ENCODE measurements at regions not wholly inside any gene's neighbourhood (a gene's known extent, or its start where the extent isn't known, plus 50 kb on each side); places are given as distances from the start of the nearest gene placed in this dataset.
"Not testable (repeated sequence)": the region's sequence is repeated elsewhere in the genome, so short reads cannot be mapped to it uniquely, and the experiment has no call there.

DNA sequence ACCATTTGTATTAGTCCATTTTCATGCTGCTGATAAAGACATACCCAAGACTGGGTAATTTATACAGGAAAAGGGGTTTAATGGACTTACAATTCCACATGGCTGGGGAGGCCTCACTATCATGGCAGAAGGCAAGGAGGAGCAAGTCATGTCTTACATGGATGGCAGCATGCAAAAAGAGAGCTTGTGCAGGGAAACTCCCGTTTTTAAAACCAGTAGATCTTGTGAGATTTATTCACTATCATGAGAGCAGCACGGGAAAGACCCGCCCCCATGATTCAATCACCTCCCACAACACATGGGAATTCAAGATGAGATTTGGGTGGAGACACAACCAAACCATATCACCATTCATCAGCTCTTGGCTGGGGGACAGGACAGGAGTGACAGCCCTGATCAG lies 189.0 kb downstream of the UACA start:
- H3K4me3 Mint-ChIP-seq (ENCODE audit: low read depth); intact Hi-C loops (cut with micrococcal nuclease); DNase-seq (ENCODE audit: low spot score); H3K27ac Mint-ChIP-seq; H3K36me3 Mint-ChIP-seq (ENCODE audit: low read depth): not testable (repeated sequence)
- H3K9me3 Mint-ChIP-seq, result peaks cover 12% of the 10 kb centered on the region
- peaks cover 26% of the 10 kb centered on the region for H3K27me3 Mint-ChIP-seq (ENCODE audit: low read depth)
- peaks cover 20% of the 10 kb centered on the region for H3K4me1 Mint-ChIP-seq (ENCODE audit: low read depth)

DNA sequence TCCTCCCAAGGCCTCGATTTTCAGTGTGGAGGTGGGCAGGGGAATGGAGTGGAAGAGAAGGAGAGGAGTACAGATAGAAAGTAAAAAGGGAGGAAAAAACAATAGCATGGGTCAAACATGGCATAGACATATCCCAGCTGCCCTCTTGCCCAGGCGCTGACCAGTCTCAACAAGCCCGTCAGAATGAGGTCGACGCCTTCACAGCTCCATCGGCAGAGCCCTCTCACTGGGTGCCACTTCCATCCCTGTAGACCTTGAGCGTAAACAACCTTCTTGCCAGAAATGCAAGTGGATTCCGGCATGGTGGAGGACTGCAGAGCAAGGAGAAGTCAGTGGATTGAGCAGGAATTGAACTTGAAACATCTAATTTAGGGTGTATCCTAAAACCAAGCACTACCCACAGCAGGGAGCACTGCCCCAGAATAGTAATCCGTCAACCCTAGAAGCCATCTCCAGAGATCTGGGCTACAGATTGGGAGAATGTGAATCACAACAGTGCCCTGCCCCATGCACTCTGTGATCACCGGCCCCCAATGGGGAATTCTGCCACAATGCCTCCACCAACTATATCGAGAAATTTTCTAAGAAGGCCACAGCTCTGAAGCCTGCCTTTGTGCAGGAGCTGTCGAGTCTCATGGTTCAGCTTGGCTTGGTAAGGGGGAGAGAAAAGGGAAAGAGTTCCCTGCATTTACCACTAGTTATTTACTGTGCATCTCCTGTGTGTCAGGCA lies 190.1 kb downstream of the UACA start:
- H3K4me3 Mint-ChIP-seq (ENCODE audit: low read depth), result no peak overlapping the region
- peaks cover 20% of the 10 kb centered on the region for H3K4me1 Mint-ChIP-seq (ENCODE audit: low read depth)
- H3K36me3 Mint-ChIP-seq (ENCODE audit: low read depth), result peaks cover 9% of the 10 kb centered on the region
- peaks cover 21% of the 10 kb centered on the region for H3K27me3 Mint-ChIP-seq (ENCODE audit: low read depth)
- H3K9me3 Mint-ChIP-seq, result peaks cover 12% of the 10 kb centered on the region
- intact Hi-C loops (cut with micrococcal nuclease), result no loop called here
- H3K27ac Mint-ChIP-seq, result no peak overlapping the region
- no peak for DNase-seq (ENCODE audit: low spot score)

DNA sequence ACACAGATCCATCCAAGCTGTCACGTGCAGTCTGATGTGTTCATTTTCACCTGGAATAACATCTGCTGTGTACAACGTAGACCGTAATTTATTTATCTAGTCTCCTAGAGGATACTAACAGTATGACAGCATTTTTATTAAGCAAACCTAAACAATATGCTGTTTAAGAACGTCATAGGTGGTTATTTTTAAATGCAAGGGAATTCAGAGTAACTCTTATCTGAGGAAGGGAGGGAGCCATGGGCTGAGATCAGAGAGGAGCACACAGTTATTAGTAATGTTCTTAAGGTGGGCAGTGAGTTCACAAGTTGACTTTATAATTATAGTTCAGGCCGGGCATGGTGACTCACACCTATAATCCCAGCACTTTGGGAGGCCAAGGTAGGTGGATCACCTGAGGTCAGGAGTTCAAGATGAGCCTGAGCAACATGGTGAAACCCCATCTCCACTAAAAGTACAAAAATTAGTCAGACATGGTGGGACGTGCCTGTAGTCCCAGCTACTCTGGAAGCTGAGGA lies 193.6 kb downstream of the UACA start:
- H3K4me1 Mint-ChIP-seq (ENCODE audit: low read depth), result peaks cover 7% of the 10 kb centered on the region
- no peak overlapping the region for H3K27ac Mint-ChIP-seq
- H3K4me3 Mint-ChIP-seq (ENCODE audit: low read depth), result no peak overlapping the region
- H3K27me3 Mint-ChIP-seq (ENCODE audit: low read depth), result peaks cover 19% of the 10 kb centered on the region
- intact Hi-C loops (cut with micrococcal nuclease), result no loop called here
- H3K36me3 Mint-ChIP-seq (ENCODE audit: low read depth), result peaks cover 9% of the 10 kb centered on the region
- no peak for DNase-seq (ENCODE audit: low spot score)
- H3K9me3 Mint-ChIP-seq, result peaks cover 12% of the 10 kb centered on the region

DNA sequence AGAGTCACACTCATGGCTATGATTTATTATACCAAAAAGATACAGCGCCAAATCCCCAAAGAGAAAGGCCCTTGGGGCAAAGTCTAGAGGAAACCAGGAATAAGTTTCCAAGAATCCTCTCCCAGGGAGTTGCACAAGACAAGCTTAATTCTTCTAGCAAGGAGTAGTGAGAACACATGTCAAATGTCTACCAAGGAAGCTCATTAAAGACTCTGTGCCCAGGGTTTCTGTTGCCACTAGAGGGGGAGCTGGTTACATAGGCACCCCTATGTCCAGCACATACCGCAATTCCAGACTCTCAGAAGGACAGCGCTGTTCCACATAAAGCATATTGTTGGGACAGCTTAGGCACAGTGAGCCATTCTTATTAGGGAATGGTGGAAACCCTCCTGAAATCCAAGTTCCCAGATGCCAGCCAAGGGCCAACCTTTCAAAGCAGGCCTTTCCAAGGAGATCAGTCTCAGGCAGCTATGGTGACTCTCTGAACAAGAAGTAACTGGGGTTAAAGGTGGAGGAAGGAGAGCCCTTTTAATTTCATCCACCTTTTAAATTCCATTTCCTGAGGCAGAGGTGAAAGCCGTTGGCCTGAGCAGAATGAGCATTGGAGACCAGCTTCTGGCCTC lies 194.2 kb downstream of the UACA start:
- DNase-seq (ENCODE audit: low spot score), result no peak
- Mint-ChIP-seq H3K4me1 (ENCODE audit: low read depth) (peaks cover 7% of the 10 kb centered on the region), H3K27ac (no peak overlapping the region), H3K27me3 (ENCODE audit: low read depth) (peaks cover 19% of the 10 kb centered on the region), H3K9me3 (peaks cover 9% of the 10 kb centered on the region), H3K4me3 (ENCODE audit: low read depth) (no peak overlapping the region), H3K36me3 (ENCODE audit: low read depth) (peaks cover 7% of the 10 kb centered on the region)
- intact Hi-C loops (cut with micrococcal nuclease), result no loop called here

DNA sequence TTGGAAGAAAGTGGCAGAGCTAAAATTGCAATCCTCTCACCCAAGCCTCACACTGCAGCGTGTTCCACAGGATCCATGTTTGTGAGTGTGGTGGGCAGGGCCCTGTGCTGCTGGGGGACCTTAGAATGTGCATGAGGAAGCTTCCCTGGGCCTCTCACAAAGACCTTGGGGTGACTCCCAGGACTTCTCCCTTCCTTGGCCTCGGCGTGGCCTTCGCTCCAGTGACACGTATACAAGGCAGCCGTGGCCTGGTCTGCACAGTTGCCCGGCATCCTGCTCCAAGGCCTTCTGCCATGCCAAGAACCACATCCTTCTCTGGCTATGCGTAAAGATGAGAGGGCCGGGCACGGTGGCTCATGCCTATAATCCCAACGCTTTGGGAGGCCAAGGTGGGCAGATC lies 196.4 kb downstream of the UACA start:
- Mint-ChIP-seq H3K4me3 (ENCODE audit: low read depth) (no peak overlapping the region), H3K27ac (no peak overlapping the region), H3K4me1 (ENCODE audit: low read depth) (peaks cover 7% of the 10 kb centered on the region), H3K9me3 (no peaks in the 10 kb centered on the region), H3K36me3 (ENCODE audit: low read depth) (no peaks in the 10 kb centered on the region), H3K27me3 (ENCODE audit: low read depth) (peaks cover 22% of the 10 kb centered on the region)
- no peak for DNase-seq (ENCODE audit: low spot score)
- intact Hi-C loops (cut with micrococcal nuclease), result no loop called here

DNA sequence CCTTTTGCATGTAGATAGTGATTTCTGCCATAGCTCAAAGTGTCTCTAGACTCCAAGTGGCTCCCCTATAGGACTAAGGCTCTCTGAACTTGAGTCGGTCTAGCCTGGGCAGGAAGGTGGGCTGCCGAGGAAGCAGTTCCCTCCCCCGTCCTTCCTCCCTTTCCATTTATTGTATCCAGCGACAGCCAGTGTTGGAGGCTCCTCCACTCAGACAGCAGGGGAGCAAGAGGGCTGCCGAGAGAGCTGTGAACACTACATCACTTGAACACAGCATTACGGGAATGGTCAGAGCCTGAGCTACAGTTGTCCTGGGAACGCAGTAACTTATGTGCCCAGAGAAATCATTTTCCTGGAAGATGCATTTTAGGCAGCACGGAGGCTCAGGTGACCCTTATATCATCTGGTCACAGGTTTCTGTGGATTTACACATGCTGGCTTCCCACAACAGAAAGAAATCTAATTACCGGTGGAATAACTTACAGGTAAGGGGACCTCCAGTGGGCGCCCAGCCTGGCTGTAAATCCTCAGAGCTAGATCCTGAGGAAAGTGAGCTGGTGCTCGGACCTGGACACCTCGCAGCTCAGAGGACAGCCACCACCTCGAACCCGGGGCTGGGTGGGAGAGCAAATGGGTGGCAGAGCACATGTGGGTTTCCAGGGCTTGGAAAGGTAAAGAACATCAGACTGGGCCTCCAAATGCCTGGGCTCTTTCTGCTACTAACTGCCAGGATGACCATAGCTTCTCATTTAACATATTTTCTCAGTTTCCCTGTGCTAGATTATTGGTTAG lies 197.1 kb downstream of the UACA start:
- no peak overlapping the region for H3K4me3 Mint-ChIP-seq (ENCODE audit: low read depth)
- H3K27ac Mint-ChIP-seq, result no peak overlapping the region
- peaks cover 7% of the 10 kb centered on the region for H3K4me1 Mint-ChIP-seq (ENCODE audit: low read depth)
- H3K27me3 Mint-ChIP-seq (ENCODE audit: low read depth), result peaks cover 27% of the 10 kb centered on the region
- no peaks in the 10 kb centered on the region for H3K36me3 Mint-ChIP-seq (ENCODE audit: low read depth)
- H3K9me3 Mint-ChIP-seq, result no peaks in the 10 kb centered on the region
- DNase-seq (ENCODE audit: low spot score), result no peak
- intact Hi-C loops (cut with micrococcal nuclease), result no loop called here

DNA sequence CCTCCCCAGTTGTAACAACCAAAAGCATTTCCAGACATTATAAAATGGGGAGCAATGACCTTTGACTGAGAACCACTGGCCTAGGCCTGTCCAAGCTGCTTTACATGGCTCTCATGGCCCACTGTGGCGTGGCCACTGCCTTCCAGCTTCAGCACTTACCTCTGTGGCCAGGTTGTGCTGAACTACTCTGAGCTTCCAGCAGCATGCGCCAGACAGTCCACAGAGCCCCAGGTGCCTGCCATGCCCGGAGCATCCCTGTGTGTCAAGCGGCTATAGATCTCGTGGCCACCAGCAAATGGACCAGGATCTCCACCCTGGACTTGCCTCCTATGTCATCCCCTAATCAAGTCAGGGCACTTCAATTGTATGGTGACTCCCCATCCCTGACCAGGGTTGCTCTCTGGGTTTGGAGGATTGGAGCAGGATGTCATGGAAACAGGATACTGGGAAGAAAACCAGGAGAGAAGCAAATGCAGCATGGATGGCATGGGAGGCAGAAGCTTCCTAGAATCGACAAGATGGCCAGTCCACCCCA lies 199.7 kb downstream of the UACA start:
- no peak for DNase-seq (ENCODE audit: low spot score)
- no peak overlapping the region for H3K4me3 Mint-ChIP-seq (ENCODE audit: low read depth)
- peaks cover 5% of the 10 kb centered on the region for H3K4me1 Mint-ChIP-seq (ENCODE audit: low read depth)
- peaks cover 30% of the 10 kb centered on the region for H3K27me3 Mint-ChIP-seq (ENCODE audit: low read depth)
- H3K36me3 Mint-ChIP-seq (ENCODE audit: low read depth), result no peaks in the 10 kb centered on the region
- no peak overlapping the region for H3K27ac Mint-ChIP-seq
- H3K9me3 Mint-ChIP-seq, result no peaks in the 10 kb centered on the region
- intact Hi-C loops (cut with micrococcal nuclease), result no loop called here

DNA sequence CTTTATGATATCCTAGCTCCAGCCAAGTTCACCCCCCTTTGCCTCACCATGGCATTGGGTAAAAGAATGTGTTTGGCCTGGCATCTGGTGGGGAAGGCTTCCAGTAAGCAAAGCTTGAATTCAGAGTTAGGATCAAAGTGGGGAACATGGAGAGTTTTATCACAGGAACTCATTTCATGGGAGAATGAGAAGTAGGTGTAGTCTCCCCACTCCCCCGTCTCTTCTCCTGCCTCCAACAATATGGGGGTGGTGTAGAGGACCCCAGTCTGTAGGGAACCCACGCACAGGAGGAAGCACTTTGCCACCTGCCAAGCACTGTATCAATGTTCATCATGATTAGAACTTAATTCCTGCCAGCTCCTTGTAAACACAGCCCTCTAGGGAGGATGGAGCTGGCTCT lies 200.5 kb downstream of the UACA start:
- DNase-seq (ENCODE audit: low spot score), result no peak
- peaks cover 5% of the 10 kb centered on the region for H3K4me1 Mint-ChIP-seq (ENCODE audit: low read depth)
- H3K36me3 Mint-ChIP-seq (ENCODE audit: low read depth), result no peaks in the 10 kb centered on the region
- no peaks in the 10 kb centered on the region for H3K9me3 Mint-ChIP-seq
- H3K27me3 Mint-ChIP-seq (ENCODE audit: low read depth), result peaks cover 30% of the 10 kb centered on the region
- H3K27ac Mint-ChIP-seq, result no peak overlapping the region
- H3K4me3 Mint-ChIP-seq (ENCODE audit: low read depth), result no peak overlapping the region
- intact Hi-C loops (cut with micrococcal nuclease), result no loop called here

DNA sequence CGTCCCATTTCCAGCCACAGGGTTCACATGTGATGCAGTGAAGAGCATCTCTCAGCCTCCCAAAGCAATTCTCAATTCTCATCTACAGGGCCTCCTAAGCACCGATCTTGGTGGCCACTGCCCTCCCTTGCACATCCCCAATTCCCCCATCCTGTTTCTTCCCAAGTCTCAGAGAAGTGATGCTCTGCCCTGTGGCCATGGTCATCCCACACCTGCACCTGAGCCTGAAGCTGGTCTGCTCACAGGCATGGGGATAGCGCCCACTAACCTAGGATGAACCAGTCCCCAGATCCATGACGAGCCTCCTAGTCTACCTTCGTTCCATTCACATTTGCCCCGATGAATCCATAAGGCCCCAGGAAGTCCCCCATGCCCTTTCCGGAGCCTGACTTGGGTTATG lies 201.5 kb downstream of the UACA start:
- Mint-ChIP-seq H3K4me1 (ENCODE audit: low read depth) (peaks cover 5% of the 10 kb centered on the region), H3K4me3 (ENCODE audit: low read depth) (no peak overlapping the region), H3K36me3 (ENCODE audit: low read depth) (no peaks in the 10 kb centered on the region), H3K27ac (no peak overlapping the region), H3K9me3 (no peaks in the 10 kb centered on the region), H3K27me3 (ENCODE audit: low read depth) (peaks cover 30% of the 10 kb centered on the region)
- intact Hi-C loops (cut with micrococcal nuclease), result no loop called here
- DNase-seq (ENCODE audit: low spot score), result no peak

DNA sequence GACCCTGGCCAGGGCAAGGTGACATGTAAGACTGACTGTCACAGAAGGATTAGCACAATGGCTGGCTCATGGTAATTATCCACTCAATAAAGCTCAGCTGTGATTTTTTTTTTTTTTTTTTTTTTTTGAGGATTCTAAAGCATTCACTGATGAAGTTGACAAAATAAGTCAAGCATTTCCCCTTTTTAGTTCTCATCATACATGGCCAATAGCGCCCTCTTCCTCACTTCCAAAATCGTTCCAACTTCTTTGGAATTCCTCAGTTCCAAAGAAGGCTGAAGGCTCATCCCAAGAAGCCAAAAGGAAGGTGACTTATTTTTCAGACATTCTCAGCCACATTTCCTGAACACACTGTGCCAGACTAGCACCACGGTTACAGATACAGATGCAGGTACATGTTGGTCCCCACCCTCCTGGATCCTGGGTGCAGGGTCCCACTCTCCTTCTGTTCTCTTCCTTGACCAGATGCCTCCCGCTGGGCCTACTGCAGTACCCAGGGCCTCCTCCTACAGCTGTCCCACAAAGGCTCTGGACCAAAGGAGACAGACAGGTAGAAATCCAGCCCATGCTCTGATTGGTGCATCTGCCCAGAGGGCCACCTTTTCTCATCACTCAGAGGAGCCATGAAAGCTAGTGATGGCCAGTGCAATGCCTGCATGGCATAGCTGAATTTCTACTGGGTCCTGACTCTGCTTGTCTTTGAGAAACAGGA lies 202.6 kb downstream of the UACA start:
- H3K4me1 Mint-ChIP-seq (ENCODE audit: low read depth), result peaks cover 7% of the 10 kb centered on the region
- no peak for DNase-seq (ENCODE audit: low spot score)
- H3K27ac Mint-ChIP-seq, result no peak overlapping the region
- no peaks in the 10 kb centered on the region for H3K36me3 Mint-ChIP-seq (ENCODE audit: low read depth)
- peaks cover 27% of the 10 kb centered on the region for H3K27me3 Mint-ChIP-seq (ENCODE audit: low read depth)
- intact Hi-C loops (cut with micrococcal nuclease), result no loop called here
- H3K4me3 Mint-ChIP-seq (ENCODE audit: low read depth), result no peak overlapping the region
- no peaks in the 10 kb centered on the region for H3K9me3 Mint-ChIP-seq

DNA sequence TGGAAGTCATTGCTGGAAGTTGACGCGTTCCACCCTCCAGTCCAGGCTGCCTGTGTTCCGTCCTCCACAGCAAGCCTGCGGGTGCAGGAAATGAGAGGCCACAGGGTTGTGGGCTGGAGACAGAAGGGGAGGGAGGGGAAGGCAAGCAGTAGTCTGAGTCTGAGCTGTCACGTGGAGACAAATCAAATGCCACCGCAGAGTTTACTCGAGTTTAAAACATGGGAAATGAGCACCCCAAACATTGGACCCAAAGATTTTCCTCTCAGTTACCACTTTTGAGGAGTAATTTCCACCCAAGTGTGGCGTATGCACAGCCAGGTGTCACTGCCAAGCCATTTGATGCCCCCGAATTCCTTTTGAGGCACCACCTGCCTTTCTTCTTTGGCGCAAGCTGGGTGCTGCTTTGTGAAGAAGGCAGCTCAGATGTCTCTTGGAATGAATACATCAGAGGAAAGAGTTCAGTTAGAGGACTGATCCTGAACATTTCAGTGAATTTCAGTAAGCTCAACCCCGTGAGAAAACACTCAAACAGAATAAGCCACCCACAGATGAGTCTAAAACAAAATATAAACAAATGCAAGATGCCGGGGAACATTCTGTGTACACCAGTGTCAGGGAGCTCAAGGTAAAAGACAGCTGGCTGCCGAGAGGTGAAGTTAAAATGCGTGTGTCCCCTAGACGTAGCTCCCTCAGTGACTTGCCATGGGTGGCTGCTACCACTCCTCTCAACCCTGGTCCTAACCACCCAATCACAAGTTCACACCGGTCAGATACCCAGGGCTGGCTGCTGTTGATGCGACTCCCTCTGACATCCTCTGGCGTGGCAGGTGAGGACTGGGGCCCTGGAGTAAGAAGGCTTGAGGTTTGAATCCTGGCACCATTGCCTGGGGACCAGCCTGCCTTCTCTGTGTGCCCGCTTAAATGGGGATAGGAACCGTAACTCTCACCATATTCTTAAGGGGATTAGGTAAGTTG lies 203.8 kb downstream of the UACA start:
- peaks cover 9% of the 10 kb centered on the region for H3K4me1 Mint-ChIP-seq (ENCODE audit: low read depth)
- H3K9me3 Mint-ChIP-seq, result no peaks in the 10 kb centered on the region
- intact Hi-C loops (cut with micrococcal nuclease), result loop anchor here (1.0 kb wide), 1 partner anchor 113 kb away; no protein-coding TSS in a partner anchor
- peak; percentile 65 for DNase-seq (ENCODE audit: low spot score)
- peaks cover 22% of the 10 kb centered on the region for H3K27me3 Mint-ChIP-seq (ENCODE audit: low read depth)
- no peak overlapping the region for H3K27ac Mint-ChIP-seq
- H3K4me3 Mint-ChIP-seq (ENCODE audit: low read depth), result no peak overlapping the region
- no peaks in the 10 kb centered on the region for H3K36me3 Mint-ChIP-seq (ENCODE audit: low read depth)

All from activated T-helper 2 cell treated with anti-CD3 and anti-CD28 coated beads, Interferon-gamma antibody, Interleukin-2, Interleukin-4, amounts not matched to agents 10 μg/mL and 5 μg/mL and 100 μg/mL, durations not matched to agents 14 hours and 24 hours and 36 hours (primary cell).